Neural progenitor cell (in vitro differentiated cells): ENCODE measurements at regions not wholly inside any gene's neighbourhood (a gene's known extent, or its start where the extent isn't known, plus 50 kb on each side); places are given as distances from the start of the nearest gene placed in this dataset.

Experiments used
- EZH2 ChIP-seq: fragments of 200-600 bp; sonication (generic); IDR thresholded peaks from 2 replicates; pipeline ENCODE4 v1.6.1; 2017; ENCODE audit warnings: antibody characterized with exemption, mild to moderate bottlenecking, moderate library complexity
- TF ChIP-seq, protein P1 (sequence below): fragments of 200-600 bp; sonication (generic); IDR thresholded peaks from 2 replicates; pipeline ENCODE4 v1.5.1; 2017; ENCODE audit warnings: antibody characterized with exemption, mild to moderate bottlenecking

DNA sequence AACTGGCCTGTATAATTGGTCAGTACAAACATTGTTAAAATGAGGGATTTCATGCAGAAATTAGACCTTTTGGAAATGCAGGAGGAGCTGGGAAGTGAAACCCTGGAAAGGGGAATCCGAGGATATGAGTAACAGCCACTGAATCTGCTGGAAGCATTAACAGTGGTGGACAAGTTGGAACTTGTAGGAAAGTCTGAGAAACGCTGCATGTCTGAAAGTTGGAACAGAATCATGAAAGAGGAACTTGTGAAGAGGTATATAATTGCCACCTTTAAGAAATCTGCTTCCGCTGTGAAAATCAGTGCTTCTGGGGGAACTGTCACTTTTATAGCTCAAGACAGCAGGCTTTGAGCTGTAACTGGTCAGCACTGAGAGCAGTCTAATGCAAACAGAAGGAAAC, 716.5 kb upstream of the PRR20A start:
- TF ChIP-seq, protein P1, sequence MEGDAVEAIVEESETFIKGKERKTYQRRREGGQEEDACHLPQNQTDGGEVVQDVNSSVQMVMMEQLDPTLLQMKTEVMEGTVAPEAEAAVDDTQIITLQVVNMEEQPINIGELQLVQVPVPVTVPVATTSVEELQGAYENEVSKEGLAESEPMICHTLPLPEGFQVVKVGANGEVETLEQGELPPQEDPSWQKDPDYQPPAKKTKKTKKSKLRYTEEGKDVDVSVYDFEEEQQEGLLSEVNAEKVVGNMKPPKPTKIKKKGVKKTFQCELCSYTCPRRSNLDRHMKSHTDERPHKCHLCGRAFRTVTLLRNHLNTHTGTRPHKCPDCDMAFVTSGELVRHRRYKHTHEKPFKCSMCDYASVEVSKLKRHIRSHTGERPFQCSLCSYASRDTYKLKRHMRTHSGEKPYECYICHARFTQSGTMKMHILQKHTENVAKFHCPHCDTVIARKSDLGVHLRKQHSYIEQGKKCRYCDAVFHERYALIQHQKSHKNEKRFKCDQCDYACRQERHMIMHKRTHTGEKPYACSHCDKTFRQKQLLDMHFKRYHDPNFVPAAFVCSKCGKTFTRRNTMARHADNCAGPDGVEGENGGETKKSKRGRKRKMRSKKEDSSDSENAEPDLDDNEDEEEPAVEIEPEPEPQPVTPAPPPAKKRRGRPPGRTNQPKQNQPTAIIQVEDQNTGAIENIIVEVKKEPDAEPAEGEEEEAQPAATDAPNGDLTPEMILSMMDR = no peak
- TF ChIP-seq EZH2 = no peak
